ENCODE measurements at regions not wholly inside any gene's neighbourhood (a gene's known extent, or its start where the extent isn't known, plus 50 kb on each side); places are given as distances from the start of the nearest gene placed in this dataset.

DNA sequence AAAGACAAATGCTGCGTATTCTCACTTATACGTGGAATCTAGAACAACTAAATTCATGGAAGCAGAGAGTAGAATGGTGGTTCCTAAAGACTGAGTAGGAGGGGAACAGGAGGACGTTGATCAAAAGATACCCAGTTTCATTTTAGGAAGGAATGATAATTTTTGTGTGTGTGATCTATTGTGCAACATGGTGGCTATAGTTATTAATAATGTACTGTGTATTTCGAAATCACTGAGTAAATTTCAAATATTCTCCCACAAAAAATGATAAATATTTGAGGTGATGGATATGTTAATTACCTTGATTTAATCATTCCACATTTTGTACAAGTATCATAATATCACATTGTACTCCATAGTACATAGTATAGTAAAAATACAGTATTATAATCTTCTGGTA lies 187.5 kb downstream of the MOXD1 start:
- TF ChIP-seq, protein P1, sequence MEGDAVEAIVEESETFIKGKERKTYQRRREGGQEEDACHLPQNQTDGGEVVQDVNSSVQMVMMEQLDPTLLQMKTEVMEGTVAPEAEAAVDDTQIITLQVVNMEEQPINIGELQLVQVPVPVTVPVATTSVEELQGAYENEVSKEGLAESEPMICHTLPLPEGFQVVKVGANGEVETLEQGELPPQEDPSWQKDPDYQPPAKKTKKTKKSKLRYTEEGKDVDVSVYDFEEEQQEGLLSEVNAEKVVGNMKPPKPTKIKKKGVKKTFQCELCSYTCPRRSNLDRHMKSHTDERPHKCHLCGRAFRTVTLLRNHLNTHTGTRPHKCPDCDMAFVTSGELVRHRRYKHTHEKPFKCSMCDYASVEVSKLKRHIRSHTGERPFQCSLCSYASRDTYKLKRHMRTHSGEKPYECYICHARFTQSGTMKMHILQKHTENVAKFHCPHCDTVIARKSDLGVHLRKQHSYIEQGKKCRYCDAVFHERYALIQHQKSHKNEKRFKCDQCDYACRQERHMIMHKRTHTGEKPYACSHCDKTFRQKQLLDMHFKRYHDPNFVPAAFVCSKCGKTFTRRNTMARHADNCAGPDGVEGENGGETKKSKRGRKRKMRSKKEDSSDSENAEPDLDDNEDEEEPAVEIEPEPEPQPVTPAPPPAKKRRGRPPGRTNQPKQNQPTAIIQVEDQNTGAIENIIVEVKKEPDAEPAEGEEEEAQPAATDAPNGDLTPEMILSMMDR (IDR thresholded peaks at IDR 0.05), result no peak
- no peak for TF ChIP-seq EZH2 (IDR thresholded peaks at IDR 0.05)

Measured in neural progenitor cell (in vitro differentiated cells).